AG04449 (cell line): ENCODE measurements at regions not wholly inside any gene's neighbourhood (a gene's known extent, or its start where the extent isn't known, plus 50 kb on each side); places are given as distances from the start of the nearest gene placed in this dataset.
"Not testable (repeated sequence)": the region's sequence is repeated elsewhere in the genome, so short reads cannot be mapped to it uniquely, and the experiment has no call there.

Experiments used
- CTCF ChIA-PET: fragments of 350-600 bp; formaldehyde crosslinking; extraction: SDS; loops from one replicate; lab custom pipeline; 2021; ENCODE audit warnings: antibody characterized with exemption; lab: Yijun Ruan, JAX
- POLR2A ChIA-PET: fragments of 400-600, 350-600 bp; formaldehyde crosslinking; extraction: SDS; loops from one replicate; lab custom pipeline; 2020; ENCODE audit warnings: antibody characterized with exemption, inconsistent platforms; lab: Yijun Ruan, JAX
- DNase-seq: peaks from one replicate; pipeline ENCODE4 v3.0.0-alpha.2; 2010; ENCODE audit warnings: low read depth, low spot score
- H3K4me3 ChIP-seq: 2 replicates; pipeline ENCODE4 v1.5.1; 2011; ENCODE audit warnings: low read depth, mild to moderate bottlenecking, control low read depth, low read length
- TF ChIP-seq, protein P1 (sequence below): IDR thresholded peaks from one replicate; pipeline ENCODE4 v1.5.1; 2011; ENCODE audit warnings: mild to moderate bottlenecking, moderate library complexity, low read length, control low read depth, inconsistent platforms; ENCODE audit not compliant: insufficient read depth; ENCODE audit errors: missing control alignments

- POLR2A ChIA-PET: no interaction called here
- no peak overlapping the region for H3K4me3 ChIP-seq
- TF ChIP-seq, protein P1, sequence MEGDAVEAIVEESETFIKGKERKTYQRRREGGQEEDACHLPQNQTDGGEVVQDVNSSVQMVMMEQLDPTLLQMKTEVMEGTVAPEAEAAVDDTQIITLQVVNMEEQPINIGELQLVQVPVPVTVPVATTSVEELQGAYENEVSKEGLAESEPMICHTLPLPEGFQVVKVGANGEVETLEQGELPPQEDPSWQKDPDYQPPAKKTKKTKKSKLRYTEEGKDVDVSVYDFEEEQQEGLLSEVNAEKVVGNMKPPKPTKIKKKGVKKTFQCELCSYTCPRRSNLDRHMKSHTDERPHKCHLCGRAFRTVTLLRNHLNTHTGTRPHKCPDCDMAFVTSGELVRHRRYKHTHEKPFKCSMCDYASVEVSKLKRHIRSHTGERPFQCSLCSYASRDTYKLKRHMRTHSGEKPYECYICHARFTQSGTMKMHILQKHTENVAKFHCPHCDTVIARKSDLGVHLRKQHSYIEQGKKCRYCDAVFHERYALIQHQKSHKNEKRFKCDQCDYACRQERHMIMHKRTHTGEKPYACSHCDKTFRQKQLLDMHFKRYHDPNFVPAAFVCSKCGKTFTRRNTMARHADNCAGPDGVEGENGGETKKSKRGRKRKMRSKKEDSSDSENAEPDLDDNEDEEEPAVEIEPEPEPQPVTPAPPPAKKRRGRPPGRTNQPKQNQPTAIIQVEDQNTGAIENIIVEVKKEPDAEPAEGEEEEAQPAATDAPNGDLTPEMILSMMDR: no peak
- no peak for DNase-seq
- CTCF ChIA-PET: no interaction called here
These were observed 152.0 kb upstream of the MDFIC2 start for GRCh38 chr3:70464465-70464864.

GRCh38 chr3:70450220-70450619, 137.8 kb upstream of the MDFIC2 start:
- POLR2A ChIA-PET: not testable (repeated sequence)

DNA sequence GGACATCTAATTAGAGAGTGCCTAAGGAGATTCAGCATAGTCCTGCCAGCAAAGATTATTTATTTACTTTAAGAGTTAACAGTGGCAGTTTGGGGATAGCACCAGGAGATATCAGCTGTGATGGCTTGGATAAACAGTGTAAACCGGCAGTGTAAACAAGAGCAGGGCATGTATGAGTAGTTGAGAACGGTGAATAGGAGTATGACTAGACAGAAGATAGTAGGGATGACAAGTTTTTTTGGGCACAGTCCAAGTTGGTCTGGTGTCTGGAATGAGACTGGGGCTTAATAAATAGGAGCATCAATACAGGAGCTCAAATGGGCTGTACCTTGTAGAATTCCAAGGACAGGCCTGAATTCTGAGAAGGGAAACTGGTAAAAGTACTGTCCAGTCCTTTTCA, 123.0 kb upstream of the MDFIC2 start:
- CTCF ChIA-PET, POLR2A ChIA-PET, H3K4me3 ChIP-seq, DNase-seq: not testable (repeated sequence)

More at GRCh38 chr3:70450220-70450619, 137.8 kb upstream of the MDFIC2 start:
- H3K4me3 ChIP-seq, DNase-seq, CTCF ChIA-PET: not testable (repeated sequence)

DNA sequence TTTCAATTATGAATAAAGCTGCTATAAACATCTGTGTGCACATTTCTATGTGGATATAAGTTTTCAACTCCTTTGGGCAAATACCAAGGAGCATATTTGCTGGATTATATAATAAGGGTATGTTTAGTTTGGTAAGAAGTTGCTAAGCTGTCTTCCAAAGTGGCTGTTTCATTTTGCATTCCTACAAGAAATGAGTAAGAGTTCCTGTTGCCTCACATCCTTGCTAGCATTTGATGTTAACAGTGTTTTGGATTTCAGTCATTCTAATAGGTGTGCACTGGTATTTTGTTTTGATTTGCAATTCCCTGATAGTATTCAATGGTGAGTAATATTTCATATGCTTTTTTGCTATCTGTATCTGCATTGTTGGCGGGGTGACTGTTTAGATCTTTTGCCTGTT, 120.7 kb upstream of the MDFIC2 start:
- TF ChIP-seq, protein P1: no peak
- POLR2A ChIA-PET: no interaction called here
- DNase-seq: peak; percentile 26
- H3K4me3 ChIP-seq: no peak overlapping the region
- CTCF ChIA-PET: no interaction called here

DNA sequence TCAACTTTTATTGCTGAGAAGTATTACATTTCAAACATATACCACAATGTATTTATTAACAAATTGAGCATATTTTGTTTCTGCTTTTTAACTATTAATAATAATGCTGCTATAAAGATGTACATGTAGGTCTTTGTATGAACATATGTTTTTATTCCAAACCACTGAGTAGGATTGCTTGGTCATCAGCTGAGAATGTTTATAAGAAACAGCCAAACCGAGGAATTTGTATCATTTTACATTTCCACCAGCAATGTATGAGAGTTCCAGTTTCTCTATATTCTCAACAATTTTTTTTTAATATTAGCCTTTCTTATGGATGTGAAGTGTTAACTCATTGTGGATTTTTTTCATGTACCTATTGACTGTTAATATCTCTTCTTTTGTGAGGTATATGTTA, 119.5 kb upstream of the MDFIC2 start:
- TF ChIP-seq, protein P1: no peak
- CTCF ChIA-PET: no interaction called here
- H3K4me3 ChIP-seq: no peak overlapping the region
- POLR2A ChIA-PET: no interaction called here
- peak; percentile 4 for DNase-seq

DNA sequence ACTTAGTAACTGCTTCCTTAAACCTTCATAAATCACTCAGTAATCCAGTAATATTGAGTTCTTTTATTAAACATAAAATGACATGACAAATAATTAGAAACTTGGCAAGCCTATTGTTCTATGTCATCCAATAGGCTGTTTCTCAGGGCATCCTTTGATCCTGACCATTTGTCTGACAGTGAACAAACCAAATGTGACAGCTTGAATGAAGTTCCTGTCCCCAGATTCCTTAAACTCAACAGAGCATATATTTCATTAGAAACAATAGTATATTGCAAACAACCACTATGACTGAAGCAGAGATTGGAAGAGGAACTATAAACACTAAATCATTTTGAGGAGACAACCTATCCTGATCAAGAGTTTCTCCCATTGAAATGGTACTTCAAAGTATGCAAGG, 113.6 kb upstream of the MDFIC2 start:
- ChIA-PET CTCF (no interaction called here), POLR2A (no interaction called here)
- TF ChIP-seq, protein P1: no peak
- DNase-seq: no peak
- H3K4me3 ChIP-seq: no peak overlapping the region

DNA sequence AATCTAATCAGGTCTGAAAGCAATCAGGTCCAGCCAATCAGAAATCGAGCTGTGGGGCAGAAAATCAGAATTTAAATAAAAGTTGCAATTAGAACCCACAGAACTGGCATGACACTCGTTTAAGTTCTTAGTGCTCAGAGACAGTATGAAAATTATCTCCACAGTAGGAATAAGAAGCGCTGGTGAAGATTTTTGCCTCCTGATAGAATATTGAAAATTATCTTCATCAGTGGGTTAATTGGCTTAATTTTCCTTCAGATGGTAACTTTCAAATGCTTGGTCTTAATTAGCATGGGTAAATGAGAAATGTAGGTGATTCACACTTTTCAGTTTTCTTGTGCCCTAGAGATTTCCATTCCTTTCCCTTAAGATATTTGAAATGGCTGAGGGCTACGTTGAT, 109.1 kb upstream of the MDFIC2 start:
- TF ChIP-seq, protein P1: no peak
- ChIA-PET CTCF (no interaction called here), POLR2A (no interaction called here)
- no peak for DNase-seq
- H3K4me3 ChIP-seq: no peak overlapping the region
